ENCODE measurements at regions not wholly inside any gene's neighbourhood (a gene's known extent, or its start where the extent isn't known, plus 50 kb on each side); places are given as distances from the start of the nearest gene placed in this dataset.
A peak's percentile ranks its signal among the peaks of the same experiment; 100 is the strongest.

DNA sequence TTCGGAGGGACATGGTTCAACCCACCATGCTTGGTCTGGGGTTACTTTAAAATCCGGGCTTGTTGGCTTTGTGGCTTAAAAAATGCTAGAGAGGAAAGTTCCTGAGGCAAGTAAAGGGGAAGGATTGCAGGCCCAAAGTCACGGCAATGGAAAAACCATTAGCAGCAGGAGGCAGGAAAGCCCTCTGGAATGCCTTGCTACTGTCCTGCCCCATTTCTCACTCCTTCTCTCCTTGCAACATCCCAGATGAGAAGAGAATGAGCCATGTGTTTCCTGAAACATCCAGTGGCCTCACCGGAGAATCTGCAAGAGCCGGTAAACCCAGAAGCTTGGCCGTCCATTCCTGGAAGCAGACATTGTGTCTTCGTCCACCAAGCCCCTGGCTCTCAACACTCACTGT, 97.4 kb upstream of the LCLAT1 start:
- TF ChIP-seq, protein P1, sequence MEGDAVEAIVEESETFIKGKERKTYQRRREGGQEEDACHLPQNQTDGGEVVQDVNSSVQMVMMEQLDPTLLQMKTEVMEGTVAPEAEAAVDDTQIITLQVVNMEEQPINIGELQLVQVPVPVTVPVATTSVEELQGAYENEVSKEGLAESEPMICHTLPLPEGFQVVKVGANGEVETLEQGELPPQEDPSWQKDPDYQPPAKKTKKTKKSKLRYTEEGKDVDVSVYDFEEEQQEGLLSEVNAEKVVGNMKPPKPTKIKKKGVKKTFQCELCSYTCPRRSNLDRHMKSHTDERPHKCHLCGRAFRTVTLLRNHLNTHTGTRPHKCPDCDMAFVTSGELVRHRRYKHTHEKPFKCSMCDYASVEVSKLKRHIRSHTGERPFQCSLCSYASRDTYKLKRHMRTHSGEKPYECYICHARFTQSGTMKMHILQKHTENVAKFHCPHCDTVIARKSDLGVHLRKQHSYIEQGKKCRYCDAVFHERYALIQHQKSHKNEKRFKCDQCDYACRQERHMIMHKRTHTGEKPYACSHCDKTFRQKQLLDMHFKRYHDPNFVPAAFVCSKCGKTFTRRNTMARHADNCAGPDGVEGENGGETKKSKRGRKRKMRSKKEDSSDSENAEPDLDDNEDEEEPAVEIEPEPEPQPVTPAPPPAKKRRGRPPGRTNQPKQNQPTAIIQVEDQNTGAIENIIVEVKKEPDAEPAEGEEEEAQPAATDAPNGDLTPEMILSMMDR (IDR thresholded peaks at IDR 0.05; ENCODE audit: unreplicated experiment), result no peak
- Mint-ChIP-seq H3K27ac (ENCODE audit: unreplicated experiment) (no peak overlapping the region), H3K4me1 (ENCODE audit: unreplicated experiment) (peaks cover 10% of the 10 kb centered on the region), H3K4me3 (ENCODE audit: unreplicated experiment) (no peak overlapping the region), H3K9me3 (ENCODE audit: unreplicated experiment) (no peaks in the 10 kb centered on the region), H3K27me3 (ENCODE audit: unreplicated experiment) (peaks cover 7% of the 10 kb centered on the region), H3K36me3 (ENCODE audit: low read depth, unreplicated experiment) (no peaks in the 10 kb centered on the region)
- DNase-seq (ENCODE audit: low spot score), result no peak

DNA sequence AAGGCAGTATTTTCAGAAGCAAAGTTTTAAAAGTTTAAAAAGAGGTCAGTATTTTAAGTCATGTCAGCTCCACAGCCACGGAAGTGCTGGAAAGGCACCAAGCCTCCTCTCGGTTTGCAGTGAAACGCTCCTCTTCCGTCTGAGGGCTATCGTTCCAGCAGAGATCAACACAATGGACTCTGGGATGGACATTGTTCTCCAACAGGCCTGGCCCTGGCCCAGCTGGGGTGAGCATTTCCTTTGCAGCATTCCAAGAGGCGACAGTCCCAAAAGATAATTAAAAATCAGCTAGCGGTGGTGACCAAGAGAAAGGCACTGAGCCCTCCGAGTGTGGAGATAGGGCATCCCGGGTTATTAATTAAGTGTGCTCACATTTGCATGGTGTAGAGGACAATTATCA, 95.9 kb upstream of the LCLAT1 start:
- H3K27me3 Mint-ChIP-seq (ENCODE audit: unreplicated experiment), result peaks cover 8% of the 10 kb centered on the region
- peaks cover 10% of the 10 kb centered on the region for H3K4me1 Mint-ChIP-seq (ENCODE audit: unreplicated experiment)
- no peaks in the 10 kb centered on the region for H3K9me3 Mint-ChIP-seq (ENCODE audit: unreplicated experiment)
- DNase-seq (ENCODE audit: low spot score), result peak; percentile 35
- TF ChIP-seq, protein P1 (IDR thresholded peaks at IDR 0.05; ENCODE audit: unreplicated experiment), result no peak
- H3K27ac Mint-ChIP-seq (ENCODE audit: unreplicated experiment), result peak overlapping the region; percentile 88
- H3K36me3 Mint-ChIP-seq (ENCODE audit: low read depth, unreplicated experiment), result no peaks in the 10 kb centered on the region
- peak overlapping the region; percentile 34 for H3K4me3 Mint-ChIP-seq (ENCODE audit: unreplicated experiment)

DNA sequence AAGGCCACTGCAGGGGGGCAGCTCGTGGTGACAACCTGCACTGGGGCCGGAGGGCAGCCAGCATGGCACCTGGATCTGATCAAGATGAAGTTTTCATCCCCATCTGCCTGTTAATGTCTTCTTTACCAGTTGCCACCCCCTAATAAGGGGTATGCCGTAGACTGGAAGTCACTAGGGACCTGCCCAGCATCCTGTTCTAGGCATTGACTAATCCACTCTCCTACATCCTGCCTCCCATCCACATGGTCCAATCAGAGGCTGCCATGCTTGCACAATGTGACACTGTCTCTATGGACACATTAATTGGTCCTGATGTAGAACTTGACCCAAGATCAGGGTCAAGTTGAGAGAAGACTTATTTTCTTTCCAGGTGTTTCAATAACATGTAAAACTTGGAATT, 95.1 kb upstream of the LCLAT1 start:
- Mint-ChIP-seq H3K4me3 (ENCODE audit: unreplicated experiment) (no peak overlapping the region), H3K27me3 (ENCODE audit: unreplicated experiment) (peaks cover 8% of the 10 kb centered on the region), H3K36me3 (ENCODE audit: low read depth, unreplicated experiment) (no peaks in the 10 kb centered on the region), H3K4me1 (ENCODE audit: unreplicated experiment) (peaks cover 8% of the 10 kb centered on the region), H3K9me3 (ENCODE audit: unreplicated experiment) (no peaks in the 10 kb centered on the region), H3K27ac (ENCODE audit: unreplicated experiment) (no peak overlapping the region)
- DNase-seq (ENCODE audit: low spot score), result no peak
- TF ChIP-seq, protein P1 (IDR thresholded peaks at IDR 0.05; ENCODE audit: unreplicated experiment), result no peak

DNA sequence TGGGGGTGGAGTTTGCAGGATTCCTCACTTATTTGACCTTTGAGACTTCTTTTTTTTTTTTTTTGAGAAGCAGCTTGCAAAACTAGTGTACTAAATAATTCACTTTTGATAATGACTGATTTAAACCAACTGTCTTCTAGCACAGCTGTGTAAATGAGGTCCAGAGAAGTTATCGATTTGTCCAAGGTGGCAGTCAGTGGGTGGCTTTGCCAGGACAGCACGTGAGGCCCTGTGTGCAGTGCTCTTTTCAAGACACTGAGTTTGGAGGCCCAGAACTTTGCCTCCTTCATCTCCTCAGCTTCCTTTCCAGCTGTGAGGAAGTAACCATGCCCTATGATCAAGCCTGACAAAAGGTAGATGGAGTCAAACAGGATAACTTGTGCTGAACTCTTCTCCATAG, 92.9 kb upstream of the LCLAT1 start:
- H3K4me1 Mint-ChIP-seq (ENCODE audit: unreplicated experiment), result peaks cover 8% of the 10 kb centered on the region
- H3K4me3 Mint-ChIP-seq (ENCODE audit: unreplicated experiment), result no peak overlapping the region
- H3K9me3 Mint-ChIP-seq (ENCODE audit: unreplicated experiment), result no peaks in the 10 kb centered on the region
- no peaks in the 10 kb centered on the region for H3K36me3 Mint-ChIP-seq (ENCODE audit: low read depth, unreplicated experiment)
- H3K27ac Mint-ChIP-seq (ENCODE audit: unreplicated experiment), result no peak overlapping the region
- DNase-seq (ENCODE audit: low spot score), result no peak
- peaks cover 3% of the 10 kb centered on the region for H3K27me3 Mint-ChIP-seq (ENCODE audit: unreplicated experiment)
- TF ChIP-seq, protein P1 (IDR thresholded peaks at IDR 0.05; ENCODE audit: unreplicated experiment), result no peak

DNA sequence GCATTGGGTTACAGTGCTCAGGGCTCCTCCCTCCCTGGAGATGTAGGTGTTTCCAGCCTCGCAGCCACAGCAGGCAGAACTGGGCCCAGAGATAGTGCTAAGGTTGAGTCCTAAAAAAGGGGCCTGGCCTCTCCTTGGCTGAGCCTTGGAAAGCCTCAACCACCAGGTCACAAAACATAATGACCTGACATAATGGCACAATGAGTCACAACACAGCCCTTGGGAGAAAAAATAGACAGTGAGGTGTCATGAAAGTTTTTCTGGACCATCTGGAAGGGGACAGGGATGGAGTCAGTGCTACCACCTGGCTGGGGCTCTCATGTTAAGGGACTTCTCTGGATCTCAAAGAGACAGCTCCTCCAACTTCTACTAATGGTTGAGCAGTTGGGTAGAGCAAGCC, 92.4 kb upstream of the LCLAT1 start:
- DNase-seq (ENCODE audit: low spot score), result no peak
- TF ChIP-seq, protein P1 (IDR thresholded peaks at IDR 0.05; ENCODE audit: unreplicated experiment), result no peak
- Mint-ChIP-seq H3K4me1 (ENCODE audit: unreplicated experiment) (peaks cover 7% of the 10 kb centered on the region), H3K27me3 (ENCODE audit: unreplicated experiment) (peaks cover 1% of the 10 kb centered on the region), H3K9me3 (ENCODE audit: unreplicated experiment) (no peaks in the 10 kb centered on the region), H3K36me3 (ENCODE audit: low read depth, unreplicated experiment) (no peaks in the 10 kb centered on the region), H3K4me3 (ENCODE audit: unreplicated experiment) (no peak overlapping the region), H3K27ac (ENCODE audit: unreplicated experiment) (no peak overlapping the region)
